ENCODE measurements at regions not wholly inside any gene's neighbourhood (a gene's known extent, or its start where the extent isn't known, plus 50 kb on each side); places are given as distances from the start of the nearest gene placed in this dataset.

DNA sequence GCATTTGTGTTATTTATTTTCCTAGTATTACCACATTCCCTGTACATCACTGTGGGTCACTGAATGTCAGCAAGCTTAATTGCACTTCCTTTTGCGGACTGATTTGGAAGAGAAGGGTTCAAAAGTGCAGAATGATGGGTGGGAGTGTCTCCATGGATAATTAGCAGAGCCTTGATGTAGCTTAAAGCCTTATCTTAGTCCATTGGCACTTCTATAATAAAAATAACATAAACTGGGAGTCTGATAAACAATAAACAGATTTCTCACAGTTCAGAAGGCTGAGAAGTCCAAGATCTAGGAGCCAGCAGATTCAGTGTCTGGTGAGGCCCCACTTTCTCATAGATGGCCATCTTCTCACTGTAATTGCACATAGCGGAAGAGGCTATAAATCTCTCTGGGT is 501.1 kb upstream of the POU3F2 start:
- Histone ChIP-seq H2AFZ (ENCODE audit: low read depth, low read length, severe bottlenecking) (no peak overlapping the region), H4K20me1 (ENCODE audit: low read depth, low read length) (no peaks in the 10 kb centered on the region), H3F3A (ENCODE audit: insufficient read depth) (no peaks in the 10 kb centered on the region), H3K79me2 (ENCODE audit: insufficient read depth, low read length) (no peaks in the 10 kb centered on the region), H3K27ac (ENCODE audit: low read depth, low read length) (no peak overlapping the region), H3K9me3 (ENCODE audit: insufficient read depth, low read length) (no peaks in the 10 kb centered on the region), H3K9ac (ENCODE audit: low read length) (no peak overlapping the region), H3K27me3 (ENCODE audit: low read length) (no peaks in the 10 kb centered on the region), H3K4me3 (ENCODE audit: insufficient read depth, low read length, poor library complexity, severe bottlenecking) (no peak overlapping the region), H3K4me2 (ENCODE audit: low read depth, low read length, poor library complexity, severe bottlenecking) (no peak overlapping the region), H3K9me2 (replicated peaks; ENCODE audit: insufficient read depth, low read length) (0 out of 2 replicates have a peak, but pooled peaks cover 5% of the 10 kb centered on the region), H3K36me3 (ENCODE audit: low read length) (no peaks in the 10 kb centered on the region)
- TF ChIP-seq, protein P1, sequence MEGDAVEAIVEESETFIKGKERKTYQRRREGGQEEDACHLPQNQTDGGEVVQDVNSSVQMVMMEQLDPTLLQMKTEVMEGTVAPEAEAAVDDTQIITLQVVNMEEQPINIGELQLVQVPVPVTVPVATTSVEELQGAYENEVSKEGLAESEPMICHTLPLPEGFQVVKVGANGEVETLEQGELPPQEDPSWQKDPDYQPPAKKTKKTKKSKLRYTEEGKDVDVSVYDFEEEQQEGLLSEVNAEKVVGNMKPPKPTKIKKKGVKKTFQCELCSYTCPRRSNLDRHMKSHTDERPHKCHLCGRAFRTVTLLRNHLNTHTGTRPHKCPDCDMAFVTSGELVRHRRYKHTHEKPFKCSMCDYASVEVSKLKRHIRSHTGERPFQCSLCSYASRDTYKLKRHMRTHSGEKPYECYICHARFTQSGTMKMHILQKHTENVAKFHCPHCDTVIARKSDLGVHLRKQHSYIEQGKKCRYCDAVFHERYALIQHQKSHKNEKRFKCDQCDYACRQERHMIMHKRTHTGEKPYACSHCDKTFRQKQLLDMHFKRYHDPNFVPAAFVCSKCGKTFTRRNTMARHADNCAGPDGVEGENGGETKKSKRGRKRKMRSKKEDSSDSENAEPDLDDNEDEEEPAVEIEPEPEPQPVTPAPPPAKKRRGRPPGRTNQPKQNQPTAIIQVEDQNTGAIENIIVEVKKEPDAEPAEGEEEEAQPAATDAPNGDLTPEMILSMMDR (IDR thresholded peaks at IDR 0.05; ENCODE audit: insufficient read depth, low read length, poor library complexity, severe bottlenecking) = no peak
- TF ChIP-seq EZH2phosphoT487 (conservative IDR thresholded peaks at IDR 0.05; ENCODE audit: low read length) = no peak

- Histone ChIP-seq H3K9me3 (ENCODE audit: insufficient read depth, low read length) (no peaks in the 10 kb centered on the region), H3F3A (ENCODE audit: insufficient read depth) (no peaks in the 10 kb centered on the region), H3K27ac (ENCODE audit: low read depth, low read length) (no peak overlapping the region), H2AFZ (ENCODE audit: low read depth, low read length, severe bottlenecking) (no peak overlapping the region), H3K4me2 (ENCODE audit: low read depth, low read length, poor library complexity, severe bottlenecking) (no peak overlapping the region), H4K20me1 (ENCODE audit: low read depth, low read length) (no peaks in the 10 kb centered on the region), H3K4me3 (ENCODE audit: insufficient read depth, low read length, poor library complexity, severe bottlenecking) (no peak overlapping the region), H3K9ac (ENCODE audit: low read length) (no peak overlapping the region), H3K36me3 (ENCODE audit: low read length) (no peaks in the 10 kb centered on the region), H3K9me2 (replicated peaks; ENCODE audit: insufficient read depth, low read length) (0 out of 2 replicates have a peak, but pooled peaks cover 5% of the 10 kb centered on the region), H3K27me3 (ENCODE audit: low read length) (no peaks in the 10 kb centered on the region), H3K79me2 (ENCODE audit: insufficient read depth, low read length) (no peaks in the 10 kb centered on the region)
- TF ChIP-seq, protein P1 (IDR thresholded peaks at IDR 0.05; ENCODE audit: insufficient read depth, low read length, poor library complexity, severe bottlenecking) = no peak
- no peak for TF ChIP-seq EZH2phosphoT487 (conservative IDR thresholded peaks at IDR 0.05; ENCODE audit: low read length)
Observed at GRCh38 chr6:98335594-98335993, 498.8 kb upstream of the POU3F2 start.

DNA sequence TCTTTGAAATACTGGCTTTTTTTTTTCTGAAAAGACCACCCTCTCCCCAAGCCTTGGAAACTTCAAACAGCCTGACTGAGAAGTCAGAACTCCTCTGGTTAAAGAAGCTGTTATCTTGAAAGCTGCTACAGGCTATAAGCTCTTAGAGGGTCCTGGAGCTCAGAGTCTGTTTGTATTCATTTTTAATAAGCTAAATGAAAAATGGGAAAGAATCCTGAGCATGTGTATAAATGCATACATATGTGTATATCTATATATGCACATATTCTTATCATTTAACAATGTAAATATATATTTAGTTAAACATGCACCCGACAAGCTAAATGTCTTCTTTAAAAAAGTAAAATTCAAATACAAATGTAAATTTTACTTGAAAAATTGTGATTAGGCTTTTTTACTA is 494.9 kb upstream of the POU3F2 start:
- H3F3A ChIP-seq (ENCODE audit: insufficient read depth) = no peaks in the 10 kb centered on the region
- 0 out of 2 replicates have a peak, but pooled peaks cover 5% of the 10 kb centered on the region for H3K9me2 ChIP-seq (replicated peaks; ENCODE audit: insufficient read depth, low read length)
- H3K4me3 ChIP-seq (ENCODE audit: insufficient read depth, low read length, poor library complexity, severe bottlenecking) = no peak overlapping the region
- H3K4me2 ChIP-seq (ENCODE audit: low read depth, low read length, poor library complexity, severe bottlenecking) = no peak overlapping the region
- H3K36me3 ChIP-seq (ENCODE audit: low read length) = no peaks in the 10 kb centered on the region
- no peak overlapping the region for H3K27ac ChIP-seq (ENCODE audit: low read depth, low read length)
- no peaks in the 10 kb centered on the region for H4K20me1 ChIP-seq (ENCODE audit: low read depth, low read length)
- H3K9ac ChIP-seq (ENCODE audit: low read length) = no peak overlapping the region
- H2AFZ ChIP-seq (ENCODE audit: low read depth, low read length, severe bottlenecking) = no peak overlapping the region
- no peaks in the 10 kb centered on the region for H3K79me2 ChIP-seq (ENCODE audit: insufficient read depth, low read length)
- no peak for TF ChIP-seq EZH2phosphoT487 (conservative IDR thresholded peaks at IDR 0.05; ENCODE audit: low read length)
- TF ChIP-seq, protein P1 (IDR thresholded peaks at IDR 0.05; ENCODE audit: insufficient read depth, low read length, poor library complexity, severe bottlenecking) = no peak
- no peaks in the 10 kb centered on the region for H3K27me3 ChIP-seq (ENCODE audit: low read length)
- H3K9me3 ChIP-seq (ENCODE audit: insufficient read depth, low read length) = no peaks in the 10 kb centered on the region
